ENCODE measurements at regions not wholly inside any gene's neighbourhood (a gene's known extent, or its start where the extent isn't known, plus 50 kb on each side); places are given as distances from the start of the nearest gene placed in this dataset.

DNA sequence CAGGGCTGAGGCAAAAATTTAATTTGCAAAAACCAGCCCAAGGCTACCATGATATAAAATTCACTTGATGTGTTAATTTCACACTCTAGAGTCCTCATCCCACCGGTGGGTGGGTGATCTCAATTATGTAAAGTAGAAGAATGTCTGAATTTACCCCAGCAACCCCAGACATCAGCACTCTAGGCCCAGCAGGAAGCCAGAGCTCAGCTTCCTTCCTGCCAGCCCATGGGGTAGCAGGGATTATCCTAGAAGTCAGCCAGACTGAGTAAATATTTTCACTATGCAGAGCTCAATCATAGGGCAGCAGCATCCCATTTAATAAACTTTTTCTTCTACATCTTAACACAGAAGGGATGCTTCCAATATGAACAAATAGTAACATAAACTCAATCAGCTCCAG lies 71.0 kb downstream of the SIPA1L2 start:
- no TSS peak for BruUV-seq (replicated peaks)
- peak; percentile 78 for DNase-seq (ENCODE audit: low read depth, low spot score)
- CTCF ChIA-PET = interaction anchor here (0.9 kb wide), 1 partner anchor 35 kb away, joined by 3 read pairs; no protein-coding TSS in a partner anchor
- intact Hi-C loops (cut with micrococcal nuclease) (no loop called here), dilution Hi-C loops (cut with MboI; ENCODE audit: extremely low pct_ligation_motif_present, low sequenced_read_pairs) (no loop called here)
- TF ChIP-seq POLR2A (IDR thresholded peaks at IDR 0.05; ENCODE audit: low read depth, low read length) (no peak), GATA2 (IDR thresholded peaks at IDR 0.05; ENCODE audit: insufficient read depth, insufficient read length, low read depth, low read length) (no peak)
- Histone ChIP-seq H3K27me3 (ENCODE audit: control insufficient read depth in 2 of 2, insufficient read depth in 2 of 2, low read length in 2 of 2) (no peaks in the 10 kb centered on the region), H3K4me2 (ENCODE audit: insufficient read depth, low read length) (peak overlapping the region; percentile 52), H3K27ac (ENCODE audit: insufficient read depth, low read depth, low read length) (peak overlapping the region; percentile 15), H3K79me2 (ENCODE audit: control insufficient read depth, insufficient read depth, low read length) (no peaks in the 10 kb centered on the region), H4K20me1 (replicated peaks; ENCODE audit: control insufficient read depth, extremely low read depth, insufficient read depth, low read length) (no peaks in the 10 kb centered on the region), H3K9ac (replicated peaks; ENCODE audit: extremely low read depth, insufficient read depth, low read length) (no peak overlapping the region), H3K9me3 (replicated peaks; ENCODE audit: control insufficient read depth, insufficient read depth, low read length) (no peaks in the 10 kb centered on the region), H3K4me3 (replicated peaks in 1 of 3; ENCODE audit: insufficient read depth in 1 of 3, low read depth in 1 of 3, low read length in 3 of 3) (no peak overlapping the region), H2AFZ (ENCODE audit: low read depth, low read length) (no peak overlapping the region), H3K4me1 (ENCODE audit: control insufficient read depth, extremely low read depth, insufficient read depth, low read length) (peaks cover 22% of the 10 kb centered on the region), H3K36me3 (ENCODE audit: control insufficient read depth in 2 of 2, extremely low read depth in 1 of 2, insufficient read depth in 2 of 2, low read length in 2 of 2) (no peaks in the 10 kb centered on the region), H3K9me1 (replicated peaks; ENCODE audit: control insufficient read depth, extremely low read depth, insufficient read depth, low read length) (no peaks in the 10 kb centered on the region)
- POLR2A ChIA-PET = no interaction called here
- peak; percentile 78 for FAIRE-seq

- H3K9ac ChIP-seq (replicated peaks; ENCODE audit: extremely low read depth, insufficient read depth, low read length) = no peak overlapping the region
- no peaks in the 10 kb centered on the region for H3K27me3 ChIP-seq (ENCODE audit: control insufficient read depth in 2 of 2, insufficient read depth in 2 of 2, low read length in 2 of 2)
- ChIA-PET POLR2A (no interaction called here), CTCF (no interaction called here)
- TF ChIP-seq, protein P1, sequence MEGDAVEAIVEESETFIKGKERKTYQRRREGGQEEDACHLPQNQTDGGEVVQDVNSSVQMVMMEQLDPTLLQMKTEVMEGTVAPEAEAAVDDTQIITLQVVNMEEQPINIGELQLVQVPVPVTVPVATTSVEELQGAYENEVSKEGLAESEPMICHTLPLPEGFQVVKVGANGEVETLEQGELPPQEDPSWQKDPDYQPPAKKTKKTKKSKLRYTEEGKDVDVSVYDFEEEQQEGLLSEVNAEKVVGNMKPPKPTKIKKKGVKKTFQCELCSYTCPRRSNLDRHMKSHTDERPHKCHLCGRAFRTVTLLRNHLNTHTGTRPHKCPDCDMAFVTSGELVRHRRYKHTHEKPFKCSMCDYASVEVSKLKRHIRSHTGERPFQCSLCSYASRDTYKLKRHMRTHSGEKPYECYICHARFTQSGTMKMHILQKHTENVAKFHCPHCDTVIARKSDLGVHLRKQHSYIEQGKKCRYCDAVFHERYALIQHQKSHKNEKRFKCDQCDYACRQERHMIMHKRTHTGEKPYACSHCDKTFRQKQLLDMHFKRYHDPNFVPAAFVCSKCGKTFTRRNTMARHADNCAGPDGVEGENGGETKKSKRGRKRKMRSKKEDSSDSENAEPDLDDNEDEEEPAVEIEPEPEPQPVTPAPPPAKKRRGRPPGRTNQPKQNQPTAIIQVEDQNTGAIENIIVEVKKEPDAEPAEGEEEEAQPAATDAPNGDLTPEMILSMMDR (IDR thresholded peaks at IDR 0.05; ENCODE audit: extremely low read depth in 1 of 2, insufficient read depth in 1 of 2, low read depth in 1 of 2, low read length in 2 of 2) = no peak
- TF ChIP-seq EZH2 (IDR thresholded peaks at IDR 0.05; ENCODE audit: borderline replicate concordance, low read depth, low read length, severe bottlenecking) = no peak
- no peak for TF ChIP-seq MYC (IDR thresholded peaks at IDR 0.05; ENCODE audit: low read depth, low read length)
- TF ChIP-seq FOS (IDR thresholded peaks at IDR 0.05; ENCODE audit: borderline replicate concordance, insufficient read depth, low read length) = no peak
- no peak for TF ChIP-seq POLR2A (IDR thresholded peaks at IDR 0.05; ENCODE audit: low read depth, low read length)
- intact Hi-C loops (cut with micrococcal nuclease) (no loop called here), dilution Hi-C loops (cut with MboI; ENCODE audit: extremely low pct_ligation_motif_present, low sequenced_read_pairs) (no loop called here)
- H3K27ac ChIP-seq (ENCODE audit: insufficient read depth, low read depth, low read length) = no peak overlapping the region
- H3K4me3 ChIP-seq (replicated peaks in 1 of 3; ENCODE audit: insufficient read depth in 1 of 3, low read depth in 1 of 3, low read length in 3 of 3) = no peak overlapping the region
- peaks cover 29% of the 10 kb centered on the region for H3K4me1 ChIP-seq (ENCODE audit: control insufficient read depth, extremely low read depth, insufficient read depth, low read length)
- no peak overlapping the region for H3K4me2 ChIP-seq (ENCODE audit: insufficient read depth, low read length)
- no peaks in the 10 kb centered on the region for H4K20me1 ChIP-seq (replicated peaks; ENCODE audit: control insufficient read depth, extremely low read depth, insufficient read depth, low read length)
- no TSS peak for BruUV-seq (replicated peaks)
- H3K9me3 ChIP-seq (replicated peaks; ENCODE audit: control insufficient read depth, insufficient read depth, low read length) = no peaks in the 10 kb centered on the region
- FAIRE-seq (no peak), DNase-seq (ENCODE audit: low read depth, low spot score) (no peak)
- no peak overlapping the region for H2AFZ ChIP-seq (ENCODE audit: low read depth, low read length)
- H3K79me2 ChIP-seq (ENCODE audit: control insufficient read depth, insufficient read depth, low read length) = no peaks in the 10 kb centered on the region
- no peaks in the 10 kb centered on the region for H3K36me3 ChIP-seq (ENCODE audit: control insufficient read depth in 2 of 2, extremely low read depth in 1 of 2, insufficient read depth in 2 of 2, low read length in 2 of 2)
- H3K9me1 ChIP-seq (replicated peaks; ENCODE audit: control insufficient read depth, extremely low read depth, insufficient read depth, low read length) = no peaks in the 10 kb centered on the region
Measured at GRCh38 chr1:232557502-232558191, 72.3 kb downstream of the SIPA1L2 start.

All from endothelial cell of umbilical vein (primary cell).